Gastrocnemius medialis (tissue), 4 donors: ENCODE measurements at regions not wholly inside any gene's neighbourhood (a gene's known extent, or its start where the extent isn't known, plus 50 kb on each side); places are given as distances from the start of the nearest gene placed in this dataset.

ENCODE experiments used
- ATAC-seq, 2 donors: fragments of 150-250 bp; one replicate each; pipeline ENCODE4 v1.9.1; 2016
- DNase-seq, 2 donors: peaks; one replicate each; pipeline ENCODE4 v3.0.0-alpha.2; 2019
- H3K27ac ChIP-seq, 4 donors: fragments of 200-600 bp; sonication (generic); 1 replicate in 1 of 4; 2 replicates in 3 of 4; pipeline ENCODE4 v1.5.1; 2016 to 2018; ENCODE audit warnings: mild to moderate bottlenecking in 2 of 4, moderate library complexity in 1 of 4
- H3K27me3 ChIP-seq, 3 donors: fragments of 200-600 bp; sonication (generic) in 2 of 3; 1 replicate in 1 of 3; 2 replicates in 2 of 3; pipeline versions ENCODE4 v1.5.1 to v1.6.0; 2016 to 2019; ENCODE audit warnings: mild to moderate bottlenecking in 1 of 3, moderate library complexity in 1 of 3
- H3K36me3 ChIP-seq, 2 donors: fragments of 200-600 bp; sonication (generic) in 1 of 2; one replicate each; pipeline ENCODE4 v1.5.1; 2017 to 2018
- H3K4me1 ChIP-seq, 2 donors: fragments of 200-600 bp; sonication (generic) in 1 of 2; one replicate each; pipeline ENCODE4 v1.5.1; 2016 to 2017; ENCODE audit warnings: mild to moderate bottlenecking in 2 of 2
- H3K4me3 ChIP-seq, 4 donors: fragments of 200-600 bp; sonication (generic) in 3 of 4; 1 replicate in 1 of 4; 2 replicates in 3 of 4; pipeline ENCODE4 v1.5.1; 2016 to 2019; ENCODE audit warnings: mild to moderate bottlenecking in 2 of 4
- H3K9me3 ChIP-seq, 3 donors: fragments of 200-600 bp; sonication (generic) in 2 of 3; 1 replicate in 1 of 3; 2 replicates in 2 of 3; pipeline ENCODE4 v1.5.1; 2016 to 2019
- POLR2A ChIP-seq, 2 donors: fragments of 450-650 bp; IDR thresholded peaks; one replicate each; pipeline ENCODE4 v1.6.1; 2017; ENCODE audit warnings: antibody characterized with exemption in 2 of 2, mild to moderate bottlenecking in 2 of 2, moderate library complexity in 2 of 2
- in situ Hi-C, 4 donors: fragments of 200-750 bp; cut with MboI; loops; one replicate each; pipeline versions ENCODE4 v1.15.0 to v1.8.0; 2017; ENCODE audit warnings: low sequenced_read_pairs in 4 of 4
- intact Hi-C: fragments of 100-400 bp; cut with DNase I; formaldehyde crosslinking; loops from one replicate; pipeline ENCODE4 v1.15.1; 2023; ENCODE audit warnings: low total_unique reads
- TF ChIP-seq, protein P1 (sequence below), 5 experiments: fragments of 450-650 bp in 3 of 5; fragments of 200-600 bp in 2 of 5; sonication (generic) in 2 of 5; IDR thresholded peaks in 4 of 5; conservative IDR thresholded peaks in 1 of 5; 1 replicate in 4 of 5; 2 replicates in 1 of 5; pipeline ENCODE4 v1.5.1; 2016 to 2019; ENCODE audit warnings: antibody characterized with exemption in 5 of 5, mild to moderate bottlenecking in 3 of 5, moderate library complexity in 3 of 5

DNA sequence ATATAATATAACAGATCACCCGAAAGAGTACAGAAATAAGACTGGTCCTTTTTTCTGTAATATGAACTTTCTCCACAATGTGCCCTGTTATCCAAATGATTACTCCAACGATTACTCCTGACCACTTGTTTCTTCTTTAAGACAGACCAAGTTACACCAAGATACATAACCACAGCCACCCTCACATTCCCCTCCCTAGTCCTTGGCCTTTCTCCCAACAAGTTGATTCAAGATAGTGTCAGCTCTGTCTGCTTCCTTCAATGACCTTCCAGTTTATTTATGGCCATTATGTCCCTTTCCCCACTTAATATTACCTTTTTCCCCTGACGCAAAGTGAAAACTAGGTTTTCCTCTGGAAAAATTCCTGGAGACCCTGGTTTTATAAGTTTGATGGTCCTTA is 397.2 kb downstream of the FAM47B start:
- TF ChIP-seq, protein P1, sequence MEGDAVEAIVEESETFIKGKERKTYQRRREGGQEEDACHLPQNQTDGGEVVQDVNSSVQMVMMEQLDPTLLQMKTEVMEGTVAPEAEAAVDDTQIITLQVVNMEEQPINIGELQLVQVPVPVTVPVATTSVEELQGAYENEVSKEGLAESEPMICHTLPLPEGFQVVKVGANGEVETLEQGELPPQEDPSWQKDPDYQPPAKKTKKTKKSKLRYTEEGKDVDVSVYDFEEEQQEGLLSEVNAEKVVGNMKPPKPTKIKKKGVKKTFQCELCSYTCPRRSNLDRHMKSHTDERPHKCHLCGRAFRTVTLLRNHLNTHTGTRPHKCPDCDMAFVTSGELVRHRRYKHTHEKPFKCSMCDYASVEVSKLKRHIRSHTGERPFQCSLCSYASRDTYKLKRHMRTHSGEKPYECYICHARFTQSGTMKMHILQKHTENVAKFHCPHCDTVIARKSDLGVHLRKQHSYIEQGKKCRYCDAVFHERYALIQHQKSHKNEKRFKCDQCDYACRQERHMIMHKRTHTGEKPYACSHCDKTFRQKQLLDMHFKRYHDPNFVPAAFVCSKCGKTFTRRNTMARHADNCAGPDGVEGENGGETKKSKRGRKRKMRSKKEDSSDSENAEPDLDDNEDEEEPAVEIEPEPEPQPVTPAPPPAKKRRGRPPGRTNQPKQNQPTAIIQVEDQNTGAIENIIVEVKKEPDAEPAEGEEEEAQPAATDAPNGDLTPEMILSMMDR (IDR thresholded peaks at IDR 0.05 in 4 of 5, conservative IDR thresholded peaks at IDR 0.05 in 1 of 5): no peak
- TF ChIP-seq POLR2A (IDR thresholded peaks at IDR 0.05): no peak
- Histone ChIP-seq H3K9me3 (no peaks in the 10 kb centered on the region), H3K36me3 (no peaks in the 10 kb centered on the region), H3K4me1 (no peaks in the 10 kb centered on the region), H3K27me3 (no peaks in the 10 kb centered on the region), H3K27ac (no peak overlapping the region), H3K4me3 (no peak overlapping the region)
- intact Hi-C loops (no loop called here), in situ Hi-C loops (no loop called here)
- ATAC-seq (no peak), DNase-seq (no peak)

GRCh38 chrX:35340465-35340864 is 397.9 kb downstream of the FAM47B start:
- in situ Hi-C loops (no loop called here), intact Hi-C loops (no loop called here)
- H3K4me1 ChIP-seq: no peaks in the 10 kb centered on the region
- ATAC-seq (no peak), DNase-seq (no peak)
- no peak overlapping the region for H3K27ac ChIP-seq
- no peaks in the 10 kb centered on the region for H3K27me3 ChIP-seq
- no peaks in the 10 kb centered on the region for H3K36me3 ChIP-seq
- H3K4me3 ChIP-seq: no peak overlapping the region
- TF ChIP-seq, protein P1 (IDR thresholded peaks at IDR 0.05 in 4 of 5, conservative IDR thresholded peaks at IDR 0.05 in 1 of 5): no peak
- TF ChIP-seq POLR2A (IDR thresholded peaks at IDR 0.05): no peak
- H3K9me3 ChIP-seq: no peaks in the 10 kb centered on the region

- TF ChIP-seq, protein P1 (IDR thresholded peaks at IDR 0.05 in 4 of 5, conservative IDR thresholded peaks at IDR 0.05 in 1 of 5): no peak
- no peak for TF ChIP-seq POLR2A (IDR thresholded peaks at IDR 0.05)
- in situ Hi-C loops: no loop called here
- H3K4me1 ChIP-seq: no peaks in the 10 kb centered on the region
- no peaks in the 10 kb centered on the region for H3K9me3 ChIP-seq
- H3K27ac ChIP-seq: no peak overlapping the region
- intact Hi-C loops: no loop called here
- H3K36me3 ChIP-seq: no peaks in the 10 kb centered on the region
- no peak for DNase-seq
- H3K4me3 ChIP-seq: no peak overlapping the region
- peaks cover 0 to 6% (median 0%) of the 10 kb centered on the region in 3 donors for H3K27me3 ChIP-seq
- no peak for ATAC-seq
Measured at GRCh38 chrX:35351212-35351611, 408.6 kb downstream of the FAM47B start.

DNA sequence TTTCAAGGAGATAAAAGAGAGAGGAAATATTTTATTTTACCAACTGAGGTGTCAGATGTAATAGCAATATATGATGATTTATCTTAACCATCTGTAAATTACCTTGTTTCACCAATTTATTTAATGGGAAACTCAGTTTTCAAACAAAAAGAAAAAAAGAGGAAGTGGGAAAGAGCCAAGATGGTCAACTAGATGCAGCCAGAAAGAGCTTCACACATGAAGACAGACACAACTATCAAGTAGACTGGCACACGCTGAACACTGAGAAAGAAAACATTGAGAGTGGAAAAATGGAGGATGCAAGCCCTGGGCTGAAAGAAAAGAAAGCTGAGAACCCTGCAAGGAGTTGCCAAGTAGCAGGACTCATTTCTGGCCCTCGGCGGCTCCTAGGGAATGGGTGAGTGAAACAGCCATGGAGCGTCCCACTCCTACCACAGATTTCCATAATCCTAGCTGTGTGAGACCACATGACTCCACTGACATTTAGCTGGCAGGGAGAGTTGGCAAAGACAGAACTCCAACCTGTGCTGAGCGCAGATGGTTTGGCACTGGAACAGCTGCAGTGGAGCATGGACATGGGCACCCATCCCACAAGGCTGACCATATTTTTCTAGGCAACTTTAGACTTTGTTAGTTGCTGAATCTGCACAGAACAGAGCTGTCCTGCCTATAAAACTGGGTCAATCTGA is 409.3 kb downstream of the FAM47B start:
- Histone ChIP-seq H3K4me1 (no peaks in the 10 kb centered on the region), H3K9me3 (peaks cover 0 to under 1% (median 0%) of the 10 kb centered on the region in 3 donors), H3K4me3 (no peak overlapping the region), H3K27ac (no peak overlapping the region), H3K36me3 (no peaks in the 10 kb centered on the region), H3K27me3 (peaks cover 0 to 6% (median 0%) of the 10 kb centered on the region in 3 donors)
- intact Hi-C loops: no loop called here
- DNase-seq (no peak), ATAC-seq (no peak)
- in situ Hi-C loops: no loop called here
- TF ChIP-seq, protein P1 (IDR thresholded peaks at IDR 0.05 in 4 of 5, conservative IDR thresholded peaks at IDR 0.05 in 1 of 5): no peak
- no peak for TF ChIP-seq POLR2A (IDR thresholded peaks at IDR 0.05)

DNA sequence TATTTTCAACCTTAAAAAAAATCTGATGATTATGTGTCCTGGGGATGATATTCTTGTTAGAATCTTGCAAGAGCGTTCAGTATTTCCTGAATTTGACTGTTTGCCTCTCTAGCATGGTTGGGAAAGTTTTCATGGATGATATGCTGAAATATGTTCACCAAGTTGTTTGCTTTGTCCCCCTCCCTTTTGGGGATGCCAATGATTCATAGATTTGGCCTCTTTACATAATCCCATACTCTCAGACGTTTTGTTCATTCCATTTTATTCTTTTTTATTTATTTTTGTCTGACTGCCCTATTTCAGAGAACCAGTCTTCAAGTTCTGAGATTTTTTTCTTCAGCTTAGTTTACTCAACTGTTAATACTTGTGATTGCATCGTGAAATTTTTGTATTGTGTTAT is 415.1 kb downstream of the FAM47B start:
- ATAC-seq: no peak
- no peaks in the 10 kb centered on the region for H3K36me3 ChIP-seq
- no peak for TF ChIP-seq POLR2A (IDR thresholded peaks at IDR 0.05)
- TF ChIP-seq, protein P1 (IDR thresholded peaks at IDR 0.05 in 4 of 5, conservative IDR thresholded peaks at IDR 0.05 in 1 of 5): no peak
- in situ Hi-C loops: no loop called here
- no peak overlapping the region for H3K27ac ChIP-seq
- intact Hi-C loops: no loop called here
- no peak overlapping the region for H3K4me3 ChIP-seq
- no peaks in the 10 kb centered on the region for H3K27me3 ChIP-seq
- H3K9me3 ChIP-seq: peaks cover 0 to 6% (median 0%) of the 10 kb centered on the region in 3 donors
- no peaks in the 10 kb centered on the region for H3K4me1 ChIP-seq
- DNase-seq: no peak
